NCI-H1436 treated with DMSO at 0.1 percent for 48 hours (cell line): ENCODE measurements at regions not wholly inside any gene's neighbourhood (a gene's known extent, or its start where the extent isn't known, plus 50 kb on each side); places are given as distances from the start of the nearest gene placed in this dataset.
A peak's percentile ranks its signal among the peaks of the same experiment; 100 is the strongest.
"Not testable (repeated sequence)": the region's sequence is repeated elsewhere in the genome, so short reads cannot be mapped to it uniquely, and the experiment has no call there.

Source experiments
- DNase-seq: peaks from one replicate; lab custom pipeline; 2025; lab: John Stamatoyannopoulos, UW

GRCh38 chr6:163696311-163696710, 281.8 kb downstream of the QKI start:
- DNase-seq: not testable (repeated sequence)

- no peak for DNase-seq
These were observed 280.9 kb downstream of the QKI start for GRCh38 chr6:163695414-163695864.

- no peak for DNase-seq
These were observed 280.5 kb downstream of the QKI start for GRCh38 chr6:163694988-163695398.

GRCh38 chr6:163694072-163694471, 279.6 kb downstream of the QKI start:
- no peak for DNase-seq

GRCh38 chr6:163691049-163691448, 276.5 kb downstream of the QKI start:
- no peak for DNase-seq

GRCh38 chr6:163688739-163689362, 274.3 kb downstream of the QKI start:
- DNase-seq: no peak

- DNase-seq: no peak
These were observed 272.6 kb downstream of the QKI start for GRCh38 chr6:163687075-163687474.

GRCh38 chr6:163686301-163686700, 271.8 kb downstream of the QKI start:
- no peak for DNase-seq

GRCh38 chr6:163683105-163683622, 268.6 kb downstream of the QKI start:
- DNase-seq: no peak

GRCh38 chr6:163679753-163680152, 265.2 kb downstream of the QKI start:
- no peak for DNase-seq

GRCh38 chr6:163679012-163679660, 264.6 kb downstream of the QKI start:
- DNase-seq: no peak

GRCh38 chr6:163675611-163676010, 261.1 kb downstream of the QKI start:
- no peak for DNase-seq

GRCh38 chr6:163672710-163673109, 258.2 kb downstream of the QKI start:
- DNase-seq: no peak

- DNase-seq: no peak
These were observed 257.3 kb downstream of the QKI start for GRCh38 chr6:163671791-163672190.

GRCh38 chr6:163671355-163671754, 256.8 kb downstream of the QKI start:
- DNase-seq: no peak

GRCh38 chr6:163670336-163670735, 255.8 kb downstream of the QKI start:
- DNase-seq: no peak

- DNase-seq: no peak
These were observed 253.5 kb downstream of the QKI start for GRCh38 chr6:163668061-163668426.

GRCh38 chr6:163667372-163668060, 253.0 kb downstream of the QKI start:
- DNase-seq: peak; percentile 4

- no peak for DNase-seq
These were observed 250.9 kb downstream of the QKI start for GRCh38 chr6:163665464-163665863.

GRCh38 chr6:163663575-163663974, 249.1 kb downstream of the QKI start:
- no peak for DNase-seq

- DNase-seq: no peak
These were observed 248.2 kb downstream of the QKI start for GRCh38 chr6:163662604-163663225.

- DNase-seq: no peak
These were observed 246.8 kb downstream of the QKI start for GRCh38 chr6:163661272-163661671.

- DNase-seq: no peak
These were observed 245.3 kb downstream of the QKI start for GRCh38 chr6:163659803-163660202.
